HG02642 (cell line): ENCODE measurements at regions not wholly inside any gene's neighbourhood (a gene's known extent, or its start where the extent isn't known, plus 50 kb on each side); places are given as distances from the start of the nearest gene placed in this dataset.

Experiments
- ATAC-seq: cut with Tn5 transposase; IDR thresholded peaks from one replicate; pipeline ENCODE4 v1.9.1; 2021; ENCODE audit warnings: mild to moderate bottlenecking; ENCODE audit not compliant: unreplicated experiment, poor library complexity

DNA sequence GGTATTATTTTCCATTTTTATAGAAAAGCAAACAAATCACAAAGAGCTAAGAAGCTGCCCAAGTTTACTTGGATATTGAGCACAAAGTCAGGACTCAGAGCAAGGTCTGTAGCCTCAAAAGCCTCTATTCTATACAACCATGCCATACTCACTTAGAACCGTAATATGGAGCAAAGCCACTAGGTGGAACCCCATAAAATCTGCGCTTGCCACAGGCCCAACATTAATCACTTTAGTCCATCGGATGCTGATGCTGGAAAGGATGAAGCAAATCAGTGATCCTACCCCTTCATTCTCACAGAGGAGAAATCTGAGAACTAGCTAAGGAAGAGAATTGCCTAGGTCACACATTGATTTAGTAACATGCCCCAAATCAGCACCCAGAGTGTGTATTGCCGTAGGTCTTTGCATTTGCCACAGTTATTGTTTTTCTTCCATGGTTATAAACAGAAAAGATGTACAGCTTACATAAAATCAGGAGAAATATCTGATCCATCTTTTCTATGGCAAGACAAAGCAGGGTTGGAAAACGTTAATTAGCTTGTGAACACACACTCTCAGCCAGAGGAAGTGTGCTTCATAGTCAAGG lies 56.7 kb upstream of the RAB38 start:
- ATAC-seq: peak; percentile 94

GRCh38 chr11:88229303-88229702 lies 54.1 kb upstream of the RAB38 start:
- ATAC-seq: no peak
